ENCODE measurements at regions not wholly inside any gene's neighbourhood (a gene's known extent, or its start where the extent isn't known, plus 50 kb on each side); places are given as distances from the start of the nearest gene placed in this dataset.

- Histone ChIP-seq H3K4me3 (ENCODE audit: low read depth, low read length) (no peak overlapping the region), H3K36me3 (ENCODE audit: control insufficient read depth, insufficient read depth, low read length) (no peaks in the 10 kb centered on the region), H3K27me3 (ENCODE audit: control insufficient read depth, insufficient read depth, low read length) (no peaks in the 10 kb centered on the region)
- no peak for TF ChIP-seq CTCF (IDR thresholded peaks at IDR 0.05; ENCODE audit: insufficient read depth, low read length, poor library complexity, severe bottlenecking)
- DNase-seq (ENCODE audit: low read depth) = no peak
Measured at GRCh38 chr4:100970414-100970813, 376.9 kb downstream of the PPP3CA start.

DNA sequence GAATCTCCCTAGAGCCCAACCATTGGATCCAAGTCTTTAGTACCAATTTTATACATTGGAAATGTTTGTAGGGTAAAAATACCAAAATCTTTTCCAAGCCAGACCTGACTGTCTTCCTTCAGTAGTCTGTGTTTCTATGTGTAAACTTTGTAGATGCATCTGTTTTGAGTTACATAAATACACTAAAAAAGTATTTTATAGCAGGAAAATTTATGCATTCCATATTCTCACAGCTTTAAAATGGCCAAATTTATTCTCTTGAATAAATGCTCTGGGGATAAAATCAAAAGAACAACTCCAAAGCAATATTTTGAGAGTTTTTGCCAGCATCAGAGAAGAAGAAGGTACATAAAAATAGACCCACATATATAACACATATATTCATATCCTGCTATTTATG, 377.4 kb downstream of the PPP3CA start:
- H3K27me3 ChIP-seq (ENCODE audit: control insufficient read depth, insufficient read depth, low read length) = no peaks in the 10 kb centered on the region
- no peak for TF ChIP-seq CTCF (IDR thresholded peaks at IDR 0.05; ENCODE audit: insufficient read depth, low read length, poor library complexity, severe bottlenecking)
- no peaks in the 10 kb centered on the region for H3K36me3 ChIP-seq (ENCODE audit: control insufficient read depth, insufficient read depth, low read length)
- H3K4me3 ChIP-seq (ENCODE audit: low read depth, low read length) = no peak overlapping the region
- DNase-seq (ENCODE audit: low read depth) = no peak

DNA sequence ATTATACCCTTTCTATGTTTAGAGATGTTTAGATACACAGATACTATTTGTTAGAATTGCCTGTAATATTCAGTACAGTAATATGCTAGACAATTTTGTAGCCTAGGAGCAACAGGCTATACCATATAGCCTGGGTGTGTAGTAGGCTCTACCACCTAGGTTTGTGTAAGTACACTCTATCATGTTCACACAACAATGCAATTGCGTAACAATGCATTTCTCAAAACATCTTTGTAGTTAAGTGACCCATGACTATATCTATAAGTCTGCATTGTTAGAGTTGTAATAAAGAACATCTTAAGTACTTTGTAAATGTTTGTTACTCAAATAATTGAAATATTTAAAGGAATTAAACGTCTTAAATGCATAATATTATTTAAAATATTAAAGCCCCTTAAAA, 379.3 kb downstream of the PPP3CA start:
- TF ChIP-seq CTCF (IDR thresholded peaks at IDR 0.05; ENCODE audit: insufficient read depth, low read length, poor library complexity, severe bottlenecking) = no peak
- H3K36me3 ChIP-seq (ENCODE audit: control insufficient read depth, insufficient read depth, low read length) = no peaks in the 10 kb centered on the region
- H3K27me3 ChIP-seq (ENCODE audit: control insufficient read depth, insufficient read depth, low read length) = no peaks in the 10 kb centered on the region
- DNase-seq (ENCODE audit: low read depth) = no peak
- H3K4me3 ChIP-seq (ENCODE audit: low read depth, low read length) = no peak overlapping the region

- DNase-seq (ENCODE audit: low read depth) = no peak
- no peak for TF ChIP-seq CTCF (IDR thresholded peaks at IDR 0.05; ENCODE audit: insufficient read depth, low read length, poor library complexity, severe bottlenecking)
Measured at GRCh38 chr4:100963627-100964026, 383.7 kb downstream of the PPP3CA start.

DNA sequence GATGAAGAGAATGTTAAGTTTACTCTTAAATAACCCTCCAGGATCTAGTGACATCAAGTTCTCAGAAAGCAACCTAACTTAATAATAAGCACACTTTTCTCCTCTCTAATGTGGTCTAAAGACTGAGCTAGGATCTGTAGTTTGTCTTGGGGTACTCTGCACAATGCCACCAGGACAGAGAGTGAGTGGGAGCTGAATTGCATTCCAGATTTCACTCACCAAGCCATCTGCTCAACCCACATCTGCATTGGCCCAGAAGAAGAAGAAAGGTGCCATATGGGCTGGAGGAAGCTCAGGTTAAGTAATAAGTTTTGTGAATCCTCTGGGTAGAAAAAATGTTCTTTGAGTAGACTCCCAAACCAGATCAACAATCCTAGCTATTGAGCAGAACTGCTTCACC, 384.6 kb downstream of the PPP3CA start:
- no peak for TF ChIP-seq CTCF (IDR thresholded peaks at IDR 0.05; ENCODE audit: insufficient read depth, low read length, poor library complexity, severe bottlenecking)
- H3K36me3 ChIP-seq (ENCODE audit: control insufficient read depth, insufficient read depth, low read length) = no peaks in the 10 kb centered on the region
- DNase-seq (ENCODE audit: low read depth) = no peak
- H3K4me3 ChIP-seq (ENCODE audit: low read depth, low read length) = no peak overlapping the region
- H3K27me3 ChIP-seq (ENCODE audit: control insufficient read depth, insufficient read depth, low read length) = no peaks in the 10 kb centered on the region

More at GRCh38 chr4:100963627-100964026, 383.7 kb downstream of the PPP3CA start:
- no peak overlapping the region for H3K4me3 ChIP-seq (ENCODE audit: low read depth, low read length)
- H3K36me3 ChIP-seq (ENCODE audit: control insufficient read depth, insufficient read depth, low read length) = no peaks in the 10 kb centered on the region
- no peaks in the 10 kb centered on the region for H3K27me3 ChIP-seq (ENCODE audit: control insufficient read depth, insufficient read depth, low read length)

GRCh38 chr4:100960232-100960631, 387.1 kb downstream of the PPP3CA start:
- H3K36me3 ChIP-seq (ENCODE audit: control insufficient read depth, insufficient read depth, low read length) = no peaks in the 10 kb centered on the region
- TF ChIP-seq CTCF (IDR thresholded peaks at IDR 0.05; ENCODE audit: insufficient read depth, low read length, poor library complexity, severe bottlenecking) = no peak
- no peaks in the 10 kb centered on the region for H3K27me3 ChIP-seq (ENCODE audit: control insufficient read depth, insufficient read depth, low read length)
- H3K4me3 ChIP-seq (ENCODE audit: low read depth, low read length) = no peak overlapping the region
- DNase-seq (ENCODE audit: low read depth) = no peak
